ENCODE measurements at regions not wholly inside any gene's neighbourhood (a gene's known extent, or its start where the extent isn't known, plus 50 kb on each side); places are given as distances from the start of the nearest gene placed in this dataset.

DNA sequence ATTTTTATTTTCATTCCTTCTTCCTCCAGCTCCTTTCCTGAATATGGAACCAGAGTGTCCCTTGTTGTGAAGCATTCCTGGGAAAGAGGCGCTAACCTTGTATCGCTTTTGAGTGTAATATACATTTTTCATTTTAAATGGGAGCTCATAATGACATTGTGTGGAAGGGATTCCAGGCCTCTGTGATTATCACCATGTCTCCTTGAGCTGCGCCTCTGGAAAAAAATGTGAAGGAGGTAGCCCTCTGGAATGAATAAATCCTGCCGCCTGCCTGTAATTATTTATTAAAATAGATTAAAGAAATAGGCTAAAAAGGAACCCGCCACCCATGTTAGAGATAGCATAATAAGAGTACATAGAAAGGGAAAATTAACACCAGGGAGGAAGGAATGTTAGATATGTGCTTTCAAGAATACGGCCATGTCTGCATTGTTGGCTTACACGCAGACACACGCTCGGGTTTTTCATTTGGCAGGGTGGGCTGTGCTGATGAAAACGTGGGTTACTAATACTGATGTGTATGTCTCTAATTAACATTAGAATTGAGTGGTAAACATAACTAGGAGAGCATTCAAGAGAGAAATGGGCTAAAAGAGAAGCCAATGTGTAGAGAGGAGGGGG lies 138.5 kb downstream of the LINC00237 start:
- Histone ChIP-seq H3K27ac (ENCODE audit: low read length) (no peak overlapping the region), H3K9ac (ENCODE audit: low read length) (no peak overlapping the region), H2AFZ (ENCODE audit: low read depth, low read length) (no peak overlapping the region), H3K9me3 (ENCODE audit: insufficient read depth, low read length) (no peaks in the 10 kb centered on the region), H3K36me3 (replicated peaks; ENCODE audit: low read depth, low read length) (no peaks in the 10 kb centered on the region), H3K4me1 (ENCODE audit: low read length) (0 out of 2 replicates have a peak, but pooled peaks cover 2% of the 10 kb centered on the region), H3K4me3 (ENCODE audit: low read length) (no peak overlapping the region), H3K4me2 (ENCODE audit: low read length) (no peak overlapping the region), H4K20me1 (ENCODE audit: insufficient read depth, low read length) (no peaks in the 10 kb centered on the region), H3K79me2 (ENCODE audit: low read length) (no peaks in the 10 kb centered on the region), H3K27me3 (ENCODE audit: low read depth, low read length) (peaks cover 48% of the 10 kb centered on the region)
- TF ChIP-seq, protein P1, sequence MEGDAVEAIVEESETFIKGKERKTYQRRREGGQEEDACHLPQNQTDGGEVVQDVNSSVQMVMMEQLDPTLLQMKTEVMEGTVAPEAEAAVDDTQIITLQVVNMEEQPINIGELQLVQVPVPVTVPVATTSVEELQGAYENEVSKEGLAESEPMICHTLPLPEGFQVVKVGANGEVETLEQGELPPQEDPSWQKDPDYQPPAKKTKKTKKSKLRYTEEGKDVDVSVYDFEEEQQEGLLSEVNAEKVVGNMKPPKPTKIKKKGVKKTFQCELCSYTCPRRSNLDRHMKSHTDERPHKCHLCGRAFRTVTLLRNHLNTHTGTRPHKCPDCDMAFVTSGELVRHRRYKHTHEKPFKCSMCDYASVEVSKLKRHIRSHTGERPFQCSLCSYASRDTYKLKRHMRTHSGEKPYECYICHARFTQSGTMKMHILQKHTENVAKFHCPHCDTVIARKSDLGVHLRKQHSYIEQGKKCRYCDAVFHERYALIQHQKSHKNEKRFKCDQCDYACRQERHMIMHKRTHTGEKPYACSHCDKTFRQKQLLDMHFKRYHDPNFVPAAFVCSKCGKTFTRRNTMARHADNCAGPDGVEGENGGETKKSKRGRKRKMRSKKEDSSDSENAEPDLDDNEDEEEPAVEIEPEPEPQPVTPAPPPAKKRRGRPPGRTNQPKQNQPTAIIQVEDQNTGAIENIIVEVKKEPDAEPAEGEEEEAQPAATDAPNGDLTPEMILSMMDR (IDR thresholded peaks at IDR 0.05; ENCODE audit: low read depth, low read length) = no peak
- no peak for TF ChIP-seq EZH2phosphoT487 (IDR thresholded peaks at IDR 0.05; ENCODE audit: low read depth)

DNA sequence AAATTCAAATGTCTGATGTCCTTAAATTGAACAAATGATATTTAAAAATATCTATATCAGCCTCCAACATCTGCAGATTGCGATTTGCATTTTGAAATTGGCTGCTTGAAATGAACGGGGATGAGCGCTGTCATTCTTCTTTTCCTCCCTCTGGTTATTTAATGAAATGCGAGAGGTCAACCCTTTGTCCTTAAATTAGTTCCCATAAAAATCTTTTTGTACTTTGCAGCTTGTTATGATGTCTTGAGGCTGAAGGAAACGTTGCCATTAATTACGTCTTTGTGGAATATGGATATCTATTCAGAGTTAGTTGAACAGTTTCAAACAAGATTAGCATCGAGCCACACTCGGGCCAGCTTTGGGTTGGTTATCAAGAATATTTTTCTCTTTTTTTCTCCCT lies 140.0 kb downstream of the LINC00237 start:
- H3K27ac ChIP-seq (ENCODE audit: low read length) = no peak overlapping the region
- H3K9ac ChIP-seq (ENCODE audit: low read length) = no peak overlapping the region
- H3K4me3 ChIP-seq (ENCODE audit: low read length) = no peak overlapping the region

GRCh38 chr20:20959031-20959755 lies 147.0 kb downstream of the LINC00237 start:
- Histone ChIP-seq H3K4me1 (ENCODE audit: low read length) (peaks cover 2% of the 10 kb centered on the region), H3K79me2 (ENCODE audit: low read length) (no peaks in the 10 kb centered on the region), H3K4me2 (ENCODE audit: low read length) (no peak overlapping the region), H2AFZ (ENCODE audit: low read depth, low read length) (no peak overlapping the region), H3K27ac (ENCODE audit: low read length) (no peak overlapping the region), H4K20me1 (ENCODE audit: insufficient read depth, low read length) (no peaks in the 10 kb centered on the region), H3K36me3 (replicated peaks; ENCODE audit: low read depth, low read length) (no peaks in the 10 kb centered on the region), H3K4me3 (ENCODE audit: low read length) (no peak overlapping the region), H3K9me3 (ENCODE audit: insufficient read depth, low read length) (no peaks in the 10 kb centered on the region), H3K27me3 (ENCODE audit: low read depth, low read length) (peaks cover 46% of the 10 kb centered on the region), H3K9ac (ENCODE audit: low read length) (no peak overlapping the region)
- no peak for TF ChIP-seq EZH2phosphoT487 (IDR thresholded peaks at IDR 0.05; ENCODE audit: low read depth)
- TF ChIP-seq, protein P1 (IDR thresholded peaks at IDR 0.05; ENCODE audit: low read depth, low read length) = no peak

More for the DNA sequence above, 140.0 kb downstream of the LINC00237 start:
- Histone ChIP-seq H2AFZ (ENCODE audit: low read depth, low read length) (no peak overlapping the region), H3K9me3 (ENCODE audit: insufficient read depth, low read length) (no peaks in the 10 kb centered on the region), H3K4me1 (ENCODE audit: low read length) (0 out of 2 replicates have a peak, but pooled peaks cover 2% of the 10 kb centered on the region), H3K36me3 (replicated peaks; ENCODE audit: low read depth, low read length) (no peaks in the 10 kb centered on the region), H3K79me2 (ENCODE audit: low read length) (no peaks in the 10 kb centered on the region), H4K20me1 (ENCODE audit: insufficient read depth, low read length) (no peaks in the 10 kb centered on the region), H3K27me3 (ENCODE audit: low read depth, low read length) (peaks cover 51% of the 10 kb centered on the region), H3K4me2 (ENCODE audit: low read length) (no peak overlapping the region)
- TF ChIP-seq, protein P1 (IDR thresholded peaks at IDR 0.05; ENCODE audit: low read depth, low read length) = no peak
- no peak for TF ChIP-seq EZH2phosphoT487 (IDR thresholded peaks at IDR 0.05; ENCODE audit: low read depth)

DNA sequence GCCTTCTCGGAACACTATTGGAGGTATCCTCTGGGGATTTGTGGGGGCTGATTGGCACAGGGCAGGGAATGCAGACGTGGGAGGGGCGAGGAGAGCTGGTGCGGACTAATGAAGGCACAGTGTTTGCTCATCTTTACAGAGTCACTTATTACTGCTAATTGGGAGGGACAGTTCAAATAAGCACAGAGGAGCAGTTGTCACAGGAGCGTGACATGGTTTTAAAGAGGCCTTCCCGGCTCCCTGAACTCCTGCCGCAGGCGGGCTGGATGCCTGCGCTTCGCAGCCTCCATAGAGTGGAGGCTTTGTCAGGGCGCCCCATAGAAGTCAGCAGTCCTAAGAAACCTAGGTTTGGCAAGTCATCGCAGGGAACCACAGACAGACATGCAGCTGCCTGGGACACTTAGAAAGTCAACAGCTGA lies 149.6 kb downstream of the LINC00237 start:
- no peak overlapping the region for H3K9ac ChIP-seq (ENCODE audit: low read length)
- H3K4me3 ChIP-seq (ENCODE audit: low read length) = no peak overlapping the region
- TF ChIP-seq EZH2phosphoT487 (IDR thresholded peaks at IDR 0.05; ENCODE audit: low read depth) = no peak
- H3K9me3 ChIP-seq (ENCODE audit: insufficient read depth, low read length) = no peaks in the 10 kb centered on the region
- H2AFZ ChIP-seq (ENCODE audit: low read depth, low read length) = no peak overlapping the region
- H3K27me3 ChIP-seq (ENCODE audit: low read depth, low read length) = peaks cover 50% of the 10 kb centered on the region
- no peaks in the 10 kb centered on the region for H3K79me2 ChIP-seq (ENCODE audit: low read length)
- H4K20me1 ChIP-seq (ENCODE audit: insufficient read depth, low read length) = no peaks in the 10 kb centered on the region
- H3K27ac ChIP-seq (ENCODE audit: low read length) = no peak overlapping the region
- H3K4me1 ChIP-seq (ENCODE audit: low read length) = peaks cover 9% of the 10 kb centered on the region
- H3K36me3 ChIP-seq (replicated peaks; ENCODE audit: low read depth, low read length) = no peaks in the 10 kb centered on the region
- H3K4me2 ChIP-seq (ENCODE audit: low read length) = no peak overlapping the region
